ENCODE measurements at regions not wholly inside any gene's neighbourhood (a gene's known extent, or its start where the extent isn't known, plus 50 kb on each side); places are given as distances from the start of the nearest gene placed in this dataset.

GRCh38 chr1:60136395-60136794 lies 62.8 kb upstream of the C1orf87 start:
- Histone ChIP-seq H3K9ac (ENCODE audit: extremely low read depth, insufficient read length, low read length) (no peak overlapping the region), H2BK120ac (ENCODE audit: low read depth, low read length, poor library complexity, severe bottlenecking) (no peak overlapping the region), H3T11ph (ENCODE audit: low read length) (no peak overlapping the region), H2BK20ac (ENCODE audit: low read depth, low read length, poor library complexity, severe bottlenecking) (no peak overlapping the region), H2AFZ (ENCODE audit: low read length) (no peak overlapping the region), H4K5ac (ENCODE audit: insufficient read length, low read depth, low read length) (no peak overlapping the region), H3K4ac (ENCODE audit: low read depth, low read length) (no peak overlapping the region), H2BK5ac (ENCODE audit: insufficient read length, low read length) (no peak overlapping the region), H3K27me3 (ENCODE audit: insufficient read depth, low read length) (no peaks in the 10 kb centered on the region), H3K27ac (ENCODE audit: insufficient read length, low read depth, low read length) (no peak overlapping the region), H4K8ac (replicated peaks; ENCODE audit: insufficient read length, low read depth, low read length) (no peak overlapping the region), H2BK12ac (ENCODE audit: insufficient read length, low read depth, low read length) (no peak overlapping the region), H4K20me1 (ENCODE audit: control insufficient read depth, insufficient read depth, insufficient read length) (no peaks in the 10 kb centered on the region), H3K56ac (ENCODE audit: insufficient read length, low read depth, low read length) (no peak overlapping the region), H3K4me1 (ENCODE audit: insufficient read depth, low read length) (no peaks in the 10 kb centered on the region), H3K23ac (ENCODE audit: insufficient read length, low read depth, low read length) (no peak overlapping the region), H3K4me2 (ENCODE audit: insufficient read depth, insufficient read length, low read length) (no peak overlapping the region), H3K79me1 (ENCODE audit: insufficient read depth, low read depth, low read length, poor library complexity, severe bottlenecking) (no peaks in the 10 kb centered on the region), H3K79me2 (ENCODE audit: insufficient read depth, low read length) (no peaks in the 10 kb centered on the region), H3K14ac (ENCODE audit: insufficient read depth, low read length) (no peak overlapping the region), H3K23me2 (ENCODE audit: insufficient read length, low read depth, low read length, poor library complexity, severe bottlenecking) (no peaks in the 10 kb centered on the region), H2BK15ac (ENCODE audit: low read depth, low read length) (no peak overlapping the region), H3K18ac (ENCODE audit: insufficient read length, low read depth, low read length) (no peak overlapping the region), H2AK5ac (ENCODE audit: insufficient read length, low read length) (no peak overlapping the region), H3K9me3 (ENCODE audit: control insufficient read depth, low read depth, low read length) (no peaks in the 10 kb centered on the region), H4K91ac (ENCODE audit: insufficient read length, low read depth, low read length) (no peak overlapping the region)
- Mint-ChIP-seq H3K36me3 (ENCODE audit: insufficient read depth in 1 of 3, low read depth in 3 of 3) (no peaks in the 10 kb centered on the region), H3K4me1 (no peaks in the 10 kb centered on the region), H3K9me3 (no peaks in the 10 kb centered on the region), H3K4me3 (no peak overlapping the region), H3K27me3 (ENCODE audit: low read depth) (no peaks in the 10 kb centered on the region), H3K27ac (no peak overlapping the region)
- no peak for TF ChIP-seq CTCF (conservative IDR thresholded peaks at IDR 0.05)
- DNase-seq = no peak
- no CpG with 5 or more reads among the region's 1 CpG for WGBS (ENCODE audit: extremely low coverage, insufficient read length, low lambda C conversion rate)
